SK-N-SH (cell line): ENCODE measurements at regions not wholly inside any gene's neighbourhood (a gene's known extent, or its start where the extent isn't known, plus 50 kb on each side); places are given as distances from the start of the nearest gene placed in this dataset.
"Not testable (repeated sequence)": the region's sequence is repeated elsewhere in the genome, so short reads cannot be mapped to it uniquely, and the experiment has no call there.

Source experiments
- CTCF ChIA-PET: fragments of 300-600, 350-600 bp; formaldehyde crosslinking; extraction: SDS; loops from one replicate; lab custom pipeline; 2021; lab: Yijun Ruan, JAX
- POLR2A ChIA-PET: fragments of 350-600 bp; sonication (Branson Sonifier 250); formaldehyde crosslinking; extraction: SDS; loops from one replicate; lab custom pipeline; 2020; ENCODE audit warnings: antibody characterized with exemption, inconsistent platforms; lab: Yijun Ruan, JAX
- DNase-seq: peaks from one replicate; pipeline ENCODE4 v3.0.0; 2012
- H2AFZ ChIP-seq: fragments of 200-600 bp; sonication (generic); 2 replicates; pipeline ENCODE4 v1.8.1; 2016; ENCODE audit warnings: antibody characterized with exemption, mild to moderate bottlenecking, low read depth
- H3F3A ChIP-seq: fragments of 200-600 bp; sonication (generic); replicated peaks from 2 replicates; pipeline ENCODE3; 2016; ENCODE audit warnings: antibody characterized with exemption, mild to moderate bottlenecking; ENCODE audit not compliant: insufficient read depth
- H3K27ac ChIP-seq, 2 experiments: fragments of 200-500 bp in 1 of 2; fragments of 200-600 bp in 1 of 2; sonication (Bioruptor generic) in 1 of 2; sonication (generic), shearing (Covaris generic) in 1 of 2; 2 replicates each; pipeline versions ENCODE4 v1.5.1 to v1.6.1; 2014 to 2016; ENCODE audit warnings: low read depth in 2 of 2, inconsistent platforms in 1 of 2, low read length in 1 of 2, mild to moderate bottlenecking in 1 of 2, mixed read lengths in 1 of 2
- H3K27me3 ChIP-seq: fragments of 200-600 bp; sonication (generic), shearing (Covaris generic); 2 replicates; pipeline ENCODE4 v1.6.1; 2016; ENCODE audit warnings: mixed run types; ENCODE audit not compliant: insufficient read depth
- H3K36me3 ChIP-seq, 2 experiments: fragments of 200-500 bp in 1 of 2; fragments of 200-600 bp in 1 of 2; sonication (Bioruptor generic) in 1 of 2; sonication (generic) in 1 of 2; replicated peaks in 1 of 2; 2 replicates each; pipeline versions ENCODE3 to v1.5.1; 2014 to 2016; ENCODE audit warnings: low read length in 1 of 2, mild to moderate bottlenecking in 1 of 2; ENCODE audit not compliant: insufficient read depth in 2 of 2, control insufficient read depth in 1 of 2
- H3K4me1 ChIP-seq, 2 experiments: fragments of 200-500 bp in 1 of 2; fragments of 200-600 bp in 1 of 2; sonication (Bioruptor generic) in 1 of 2; sonication (generic), shearing (Covaris generic) in 1 of 2; 2 replicates each; pipeline versions ENCODE4 v1.5.1 to v1.6.1; 2014 to 2016; ENCODE audit warnings: low read depth in 1 of 2, low read length in 1 of 2, mixed run types in 1 of 2; ENCODE audit not compliant: insufficient read depth in 2 of 2, control insufficient read depth in 1 of 2
- H3K4me2 ChIP-seq: fragments of 200-600 bp; sonication (generic), shearing (Covaris generic); 2 replicates; pipeline ENCODE4 v1.6.1; 2017; ENCODE audit warnings: mixed run types
- H3K4me3 ChIP-seq, 2 experiments: fragments of 200-500 bp in 1 of 2; fragments of 200-600 bp in 1 of 2; sonication (Bioruptor generic) in 1 of 2; sonication (generic), shearing (Covaris generic) in 1 of 2; 2 replicates each; pipeline versions ENCODE4 v1.5.1 to v1.8.1; 2014 to 2016; ENCODE audit warnings: low read depth in 2 of 2, inconsistent platforms in 1 of 2, low read length in 1 of 2, mild to moderate bottlenecking in 1 of 2, mixed read lengths in 1 of 2, moderate library complexity in 1 of 2
- H3K79me2 ChIP-seq: fragments of 200-600 bp; sonication (generic); 2 replicates; pipeline ENCODE4 v1.8.1; 2017; ENCODE audit warnings: mild to moderate bottlenecking; ENCODE audit not compliant: insufficient read depth
- H3K9ac ChIP-seq: fragments of 200-600 bp; sonication (generic); 2 replicates; pipeline ENCODE4 v1.6.1; 2017; ENCODE audit warnings: mixed run types
- H3K9me2 ChIP-seq: fragments of 200-600 bp; sonication (generic); 2 replicates; pipeline ENCODE4 v1.6.1; 2017; ENCODE audit warnings: mixed run types
- H3K9me3 ChIP-seq: fragments of 200-600 bp; sonication (generic); 2 replicates; pipeline ENCODE4 v1.6.1; 2017; ENCODE audit warnings: mixed run types, mild to moderate bottlenecking, moderate library complexity
- H4K20me1 ChIP-seq: fragments of 200-600 bp; sonication (generic); 2 replicates; pipeline ENCODE4 v1.6.1; 2017; ENCODE audit warnings: mild to moderate bottlenecking, mixed run types; ENCODE audit not compliant: insufficient read depth
- ELF1 ChIP-seq: IDR thresholded peaks from 2 replicates; pipeline ENCODE4 v1.4.0; 2012
- FOSL2 ChIP-seq: IDR thresholded peaks from 2 replicates; pipeline ENCODE4 v1.4.0; 2012; ENCODE audit warnings: low read depth, mild to moderate bottlenecking, moderate library complexity, borderline replicate concordance
- FOXM1 ChIP-seq: IDR thresholded peaks from 2 replicates; pipeline ENCODE4 v1.4.0; 2012; ENCODE audit warnings: low read depth, mild to moderate bottlenecking
- MXI1 ChIP-seq: IDR thresholded peaks from 2 replicates; pipeline ENCODE4 v1.6.1; 2012; ENCODE audit warnings: mild to moderate bottlenecking, low read depth, low read length, improper control_type of control experiment
- NFIC ChIP-seq: IDR thresholded peaks from 2 replicates; pipeline ENCODE4 v1.4.0; 2012; ENCODE audit warnings: borderline replicate concordance
- RFX5 ChIP-seq: IDR thresholded peaks from 2 replicates; pipeline ENCODE4 v1.6.1; 2012; ENCODE audit warnings: mild to moderate bottlenecking, improper control_type of control experiment, low read length
- SMC3 ChIP-seq: IDR thresholded peaks from 2 replicates; pipeline ENCODE4 v1.6.1; 2012; ENCODE audit warnings: low read depth, low read length, improper control_type of control experiment
- TCF12 ChIP-seq: IDR thresholded peaks from 2 replicates; pipeline ENCODE4 v1.4.0; 2012
- WGBS: methylation state at CpG from one replicate; pipeline ENCODE4 v1.1.6; 2017; ENCODE audit warnings: low lambda C conversion rate; 5-methylcytosine and 5-hydroxymethylcytosine counted together
- TF ChIP-seq, protein P1 (sequence below): fragments of 150-350 bp; IDR thresholded peaks from 2 replicates; pipeline ENCODE4 v1.6.1; 2016; ENCODE audit warnings: mild to moderate bottlenecking, low read depth, low read length
- TF ChIP-seq, protein P2 (sequence below): IDR thresholded peaks from 2 replicates; pipeline ENCODE4 v1.6.1; 2012; ENCODE audit warnings: mild to moderate bottlenecking, low read depth, low read length, moderate library complexity

DNA sequence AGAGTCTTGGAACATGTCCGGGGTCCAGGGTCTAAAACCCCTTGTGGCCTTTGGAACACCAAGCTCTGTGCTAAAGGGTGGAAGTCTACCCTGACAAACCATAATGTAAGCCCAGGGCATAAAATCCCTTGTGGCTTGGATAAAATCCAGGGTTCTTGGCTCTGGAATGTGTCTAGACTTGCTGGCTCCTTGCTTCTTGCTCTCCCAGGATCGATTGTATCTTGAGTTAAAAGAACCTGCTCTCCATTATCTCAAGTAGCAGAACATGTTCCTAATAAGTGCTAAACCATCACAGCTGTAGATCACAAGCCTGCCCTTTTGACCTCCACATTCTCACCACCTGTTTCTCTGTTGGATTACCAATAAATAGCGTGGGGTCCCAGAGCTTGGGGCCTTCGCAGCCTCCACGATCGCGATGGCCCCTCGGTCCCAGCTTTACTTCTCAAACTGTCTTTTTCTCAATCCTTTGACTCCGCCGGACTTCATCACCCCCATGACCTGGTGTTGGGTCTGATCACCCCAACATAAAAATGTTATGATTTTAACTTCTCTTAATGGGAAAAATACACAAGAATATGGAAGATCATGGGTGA, 100.9 kb upstream of the PCLO start:
- H3K4me3 ChIP-seq, H3K27me3 ChIP-seq, POLR2A ChIA-PET, H3K36me3 ChIP-seq, H4K20me1 ChIP-seq, H3K79me2 ChIP-seq, H3K9me2 ChIP-seq, DNase-seq, H3K4me2 ChIP-seq, H3F3A ChIP-seq, H3K27ac ChIP-seq, H3K9me3 ChIP-seq, H3K9ac ChIP-seq, H3K4me1 ChIP-seq: not testable (repeated sequence)
- TF ChIP-seq TCF12: peak; percentile 74
- peak; percentile 52; the same call in 1 of the 2 replicates for TF ChIP-seq NFIC
- CTCF ChIA-PET: interaction anchor here (1.2 kb wide), 1 partner anchor 8 kb away, joined by 4 read pairs; no protein-coding TSS in a partner anchor
- WGBS: 82% methylated on average over 10 of the region's 10 CpGs
- H2AFZ ChIP-seq: 0 out of 2 replicates have a peak overlapping the region, but pooled peaks have one; percentile 14

DNA sequence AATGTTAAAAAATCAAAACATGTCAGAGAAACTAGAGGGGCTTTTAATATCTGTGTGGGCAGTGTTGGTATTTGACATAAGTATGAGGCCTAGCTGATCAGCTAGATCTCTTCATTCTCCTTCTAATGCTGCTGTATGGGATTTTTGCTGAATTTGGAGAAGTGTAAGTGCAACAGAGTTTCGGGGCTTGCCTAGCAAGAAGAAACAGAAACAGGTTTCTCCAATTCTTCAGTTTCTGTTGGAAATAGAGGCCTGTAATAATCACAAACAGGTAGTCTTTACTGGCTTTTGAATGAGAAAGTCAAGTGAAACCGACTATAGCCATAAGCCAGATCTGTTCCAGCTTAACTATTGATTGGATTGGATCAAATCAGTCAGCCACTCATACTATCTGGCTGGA, 96.4 kb upstream of the PCLO start:
- H3K4me2 ChIP-seq: no peak overlapping the region
- no peaks in the 10 kb centered on the region; a peak in 1 of 4 replicates for H3K4me1 ChIP-seq
- no peaks in the 10 kb centered on the region for H3K36me3 ChIP-seq
- no peaks in the 10 kb centered on the region for H3K9me2 ChIP-seq
- no peak overlapping the region for H3K4me3 ChIP-seq
- H3K79me2 ChIP-seq: no peaks in the 10 kb centered on the region
- no peaks in the 10 kb centered on the region for H4K20me1 ChIP-seq
- H3K9ac ChIP-seq: no peak overlapping the region
- no peaks in the 10 kb centered on the region for H3K9me3 ChIP-seq
- POLR2A ChIA-PET: no interaction called here
- WGBS: 70% methylated on average over 2 of the region's 2 CpGs
- TF ChIP-seq ELF1 (no peak), FOXM1 (no peak), MXI1 (no peak), FOSL2 (no peak), SMC3 (no peak), RFX5 (no peak)
- TF ChIP-seq, protein P1, sequence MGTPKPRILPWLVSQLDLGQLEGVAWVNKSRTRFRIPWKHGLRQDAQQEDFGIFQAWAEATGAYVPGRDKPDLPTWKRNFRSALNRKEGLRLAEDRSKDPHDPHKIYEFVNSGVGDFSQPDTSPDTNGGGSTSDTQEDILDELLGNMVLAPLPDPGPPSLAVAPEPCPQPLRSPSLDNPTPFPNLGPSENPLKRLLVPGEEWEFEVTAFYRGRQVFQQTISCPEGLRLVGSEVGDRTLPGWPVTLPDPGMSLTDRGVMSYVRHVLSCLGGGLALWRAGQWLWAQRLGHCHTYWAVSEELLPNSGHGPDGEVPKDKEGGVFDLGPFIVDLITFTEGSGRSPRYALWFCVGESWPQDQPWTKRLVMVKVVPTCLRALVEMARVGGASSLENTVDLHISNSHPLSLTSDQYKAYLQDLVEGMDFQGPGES: no peak
- TF ChIP-seq, protein P2, sequence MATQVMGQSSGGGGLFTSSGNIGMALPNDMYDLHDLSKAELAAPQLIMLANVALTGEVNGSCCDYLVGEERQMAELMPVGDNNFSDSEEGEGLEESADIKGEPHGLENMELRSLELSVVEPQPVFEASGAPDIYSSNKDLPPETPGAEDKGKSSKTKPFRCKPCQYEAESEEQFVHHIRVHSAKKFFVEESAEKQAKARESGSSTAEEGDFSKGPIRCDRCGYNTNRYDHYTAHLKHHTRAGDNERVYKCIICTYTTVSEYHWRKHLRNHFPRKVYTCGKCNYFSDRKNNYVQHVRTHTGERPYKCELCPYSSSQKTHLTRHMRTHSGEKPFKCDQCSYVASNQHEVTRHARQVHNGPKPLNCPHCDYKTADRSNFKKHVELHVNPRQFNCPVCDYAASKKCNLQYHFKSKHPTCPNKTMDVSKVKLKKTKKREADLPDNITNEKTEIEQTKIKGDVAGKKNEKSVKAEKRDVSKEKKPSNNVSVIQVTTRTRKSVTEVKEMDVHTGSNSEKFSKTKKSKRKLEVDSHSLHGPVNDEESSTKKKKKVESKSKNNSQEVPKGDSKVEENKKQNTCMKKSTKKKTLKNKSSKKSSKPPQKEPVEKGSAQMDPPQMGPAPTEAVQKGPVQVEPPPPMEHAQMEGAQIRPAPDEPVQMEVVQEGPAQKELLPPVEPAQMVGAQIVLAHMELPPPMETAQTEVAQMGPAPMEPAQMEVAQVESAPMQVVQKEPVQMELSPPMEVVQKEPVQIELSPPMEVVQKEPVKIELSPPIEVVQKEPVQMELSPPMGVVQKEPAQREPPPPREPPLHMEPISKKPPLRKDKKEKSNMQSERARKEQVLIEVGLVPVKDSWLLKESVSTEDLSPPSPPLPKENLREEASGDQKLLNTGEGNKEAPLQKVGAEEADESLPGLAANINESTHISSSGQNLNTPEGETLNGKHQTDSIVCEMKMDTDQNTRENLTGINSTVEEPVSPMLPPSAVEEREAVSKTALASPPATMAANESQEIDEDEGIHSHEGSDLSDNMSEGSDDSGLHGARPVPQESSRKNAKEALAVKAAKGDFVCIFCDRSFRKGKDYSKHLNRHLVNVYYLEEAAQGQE: no peak
- CTCF ChIA-PET: interaction anchor here (0.7 to 2.8 kb wide), 2 partner anchors 13 to 246 kb away, joined by 3 to 8 read pairs; no protein-coding TSS in a partner anchor
- no peak overlapping the region for H2AFZ ChIP-seq
- H3F3A ChIP-seq: no peaks in the 10 kb centered on the region
- no peak for DNase-seq
- H3K27me3 ChIP-seq: no peaks in the 10 kb centered on the region
- H3K27ac ChIP-seq: no peak overlapping the region
